DND-41 (cell line): ENCODE measurements at regions not wholly inside any gene's neighbourhood (a gene's known extent, or its start where the extent isn't known, plus 50 kb on each side); places are given as distances from the start of the nearest gene placed in this dataset.

ENCODE experiments used
- CTCF ChIP-seq: IDR thresholded peaks from 2 replicates; pipeline ENCODE4 v1.5.1; 2012; ENCODE audit warnings: borderline replicate concordance, low read length, moderate library complexity, mild to moderate bottlenecking; ENCODE audit not compliant: poor library complexity, severe bottlenecking; ENCODE audit errors: extremely low read depth
- EZH2 ChIP-seq: IDR thresholded peaks from 3 replicates; pipeline ENCODE4 v1.6.1; 2012; ENCODE audit warnings: borderline replicate concordance, low read depth, mild to moderate bottlenecking, moderate library complexity, low read length, inconsistent platforms; ENCODE audit not compliant: severe bottlenecking

GRCh38 chr5:44949687-44950086 is 140.9 kb downstream of the MRPS30 start:
- TF ChIP-seq CTCF: no peak
- TF ChIP-seq EZH2: no peak
